ENCODE measurements at regions not wholly inside any gene's neighbourhood (a gene's known extent, or its start where the extent isn't known, plus 50 kb on each side); places are given as distances from the start of the nearest gene placed in this dataset.
"Not testable (repeated sequence)": the region's sequence is repeated elsewhere in the genome, so short reads cannot be mapped to it uniquely, and the experiment has no call there.

- not testable (repeated sequence) for H3K4me3 ChIP-seq (replicated peaks; ENCODE audit: low read depth, low read length); H3K27me3 ChIP-seq (replicated peaks; ENCODE audit: control insufficient read depth, insufficient read depth, low read length); H3K36me3 ChIP-seq (ENCODE audit: control insufficient read depth, insufficient read depth, low read length); DNase-seq (ENCODE audit: extremely low read depth, insufficient read length)
Measured at GRCh38 chr18:14301255-14301654, 169.0 kb upstream of the ZNF519 start.

- DNase-seq (ENCODE audit: extremely low read depth, insufficient read length); H3K27me3 ChIP-seq (replicated peaks; ENCODE audit: control insufficient read depth, insufficient read depth, low read length); H3K4me3 ChIP-seq (replicated peaks; ENCODE audit: low read depth, low read length); H3K36me3 ChIP-seq (ENCODE audit: control insufficient read depth, insufficient read depth, low read length): not testable (repeated sequence)
Measured at GRCh38 chr18:14295081-14295480, 162.8 kb upstream of the ZNF519 start.

- Histone ChIP-seq H3K27me3 (replicated peaks; ENCODE audit: control insufficient read depth, insufficient read depth, low read length) (no peaks in the 10 kb centered on the region), H3K36me3 (ENCODE audit: control insufficient read depth, insufficient read depth, low read length) (no peaks in the 10 kb centered on the region), H3K4me3 (replicated peaks; ENCODE audit: low read depth, low read length) (no peak overlapping the region)
- DNase-seq (ENCODE audit: extremely low read depth, insufficient read length) = no peak
- no peak for TF ChIP-seq CTCF (IDR thresholded peaks at IDR 0.05; ENCODE audit: insufficient read depth, low read length, poor library complexity, severe bottlenecking)
Measured at GRCh38 chr18:14285053-14285452, 152.8 kb upstream of the ZNF519 start.

- not testable (repeated sequence) for H3K36me3 ChIP-seq (ENCODE audit: control insufficient read depth, insufficient read depth, low read length); DNase-seq (ENCODE audit: extremely low read depth, insufficient read length); H3K27me3 ChIP-seq (replicated peaks; ENCODE audit: control insufficient read depth, insufficient read depth, low read length); H3K4me3 ChIP-seq (replicated peaks; ENCODE audit: low read depth, low read length)
Measured at GRCh38 chr18:14275391-14275790, 143.2 kb upstream of the ZNF519 start.

- DNase-seq (ENCODE audit: extremely low read depth, insufficient read length); H3K4me3 ChIP-seq (replicated peaks; ENCODE audit: low read depth, low read length); H3K27me3 ChIP-seq (replicated peaks; ENCODE audit: control insufficient read depth, insufficient read depth, low read length); H3K36me3 ChIP-seq (ENCODE audit: control insufficient read depth, insufficient read depth, low read length): not testable (repeated sequence)
Measured at GRCh38 chr18:14265637-14266410, 133.6 kb upstream of the ZNF519 start.

GRCh38 chr18:14262786-14263185 lies 130.6 kb upstream of the ZNF519 start:
- not testable (repeated sequence) for H3K27me3 ChIP-seq (replicated peaks; ENCODE audit: control insufficient read depth, insufficient read depth, low read length); DNase-seq (ENCODE audit: extremely low read depth, insufficient read length); H3K36me3 ChIP-seq (ENCODE audit: control insufficient read depth, insufficient read depth, low read length); H3K4me3 ChIP-seq (replicated peaks; ENCODE audit: low read depth, low read length)

GRCh38 chr18:14250084-14250677 lies 117.9 kb upstream of the ZNF519 start:
- not testable (repeated sequence) for H3K27me3 ChIP-seq (replicated peaks; ENCODE audit: control insufficient read depth, insufficient read depth, low read length); H3K36me3 ChIP-seq (ENCODE audit: control insufficient read depth, insufficient read depth, low read length); H3K4me3 ChIP-seq (replicated peaks; ENCODE audit: low read depth, low read length); DNase-seq (ENCODE audit: extremely low read depth, insufficient read length)

- not testable (repeated sequence) for H3K27me3 ChIP-seq (replicated peaks; ENCODE audit: control insufficient read depth, insufficient read depth, low read length); H3K36me3 ChIP-seq (ENCODE audit: control insufficient read depth, insufficient read depth, low read length); H3K4me3 ChIP-seq (replicated peaks; ENCODE audit: low read depth, low read length); DNase-seq (ENCODE audit: extremely low read depth, insufficient read length)
Measured at GRCh38 chr18:14239224-14239623, 107.0 kb upstream of the ZNF519 start.

- not testable (repeated sequence) for H3K36me3 ChIP-seq (ENCODE audit: control insufficient read depth, insufficient read depth, low read length); H3K4me3 ChIP-seq (replicated peaks; ENCODE audit: low read depth, low read length); H3K27me3 ChIP-seq (replicated peaks; ENCODE audit: control insufficient read depth, insufficient read depth, low read length)
- DNase-seq (ENCODE audit: extremely low read depth, insufficient read length) = peak; percentile 13
Measured at GRCh38 chr18:14236356-14237048, 104.3 kb upstream of the ZNF519 start.

- H3K27me3 ChIP-seq (replicated peaks; ENCODE audit: control insufficient read depth, insufficient read depth, low read length); H3K36me3 ChIP-seq (ENCODE audit: control insufficient read depth, insufficient read depth, low read length); DNase-seq (ENCODE audit: extremely low read depth, insufficient read length); H3K4me3 ChIP-seq (replicated peaks; ENCODE audit: low read depth, low read length): not testable (repeated sequence)
Measured at GRCh38 chr18:14225286-14225679, 93.0 kb upstream of the ZNF519 start.

GRCh38 chr18:14224551-14225285 lies 92.5 kb upstream of the ZNF519 start:
- not testable (repeated sequence) for H3K4me3 ChIP-seq (replicated peaks; ENCODE audit: low read depth, low read length); DNase-seq (ENCODE audit: extremely low read depth, insufficient read length); H3K27me3 ChIP-seq (replicated peaks; ENCODE audit: control insufficient read depth, insufficient read depth, low read length); H3K36me3 ChIP-seq (ENCODE audit: control insufficient read depth, insufficient read depth, low read length)

GRCh38 chr18:14223919-14224318 lies 91.7 kb upstream of the ZNF519 start:
- not testable (repeated sequence) for H3K36me3 ChIP-seq (ENCODE audit: control insufficient read depth, insufficient read depth, low read length); H3K4me3 ChIP-seq (replicated peaks; ENCODE audit: low read depth, low read length); DNase-seq (ENCODE audit: extremely low read depth, insufficient read length)

More at GRCh38 chr18:14223919-14224318, 91.7 kb upstream of the ZNF519 start:
- H3K27me3 ChIP-seq (replicated peaks; ENCODE audit: control insufficient read depth, insufficient read depth, low read length) = not testable (repeated sequence)

Data from GM06990 (cell line).